SK-N-SH treated with all-trans-retinoic acid at 6 μM for 48 hours (cell line): ENCODE measurements at regions not wholly inside any gene's neighbourhood (a gene's known extent, or its start where the extent isn't known, plus 50 kb on each side); places are given as distances from the start of the nearest gene placed in this dataset.

ENCODE experiments used
- ATAC-seq: fragments of 200-7000 bp; cut with Tn5 transposase; 3 replicates; pipeline ENCODE4 v1.9.1; 2020; ENCODE audit warnings: mild to moderate bottlenecking, moderate library complexity
- ARNTL ChIP-seq: fragments of 450-650 bp; formaldehyde crosslinking; IDR thresholded peaks from 2 replicates; pipeline ENCODE4 v1.5.0; 2020; ENCODE audit warnings: low read depth, mild to moderate bottlenecking, moderate library complexity, borderline replicate concordance
- BACH2 ChIP-seq: fragments of 250-450 bp; sonication (Bioruptor Pico); IDR thresholded peaks from 2 replicates; pipeline ENCODE4 v1.9.0; 2021; ENCODE audit warnings: mild to moderate bottlenecking, borderline replicate concordance
- CREB5 ChIP-seq: fragments of 250-450 bp; sonication (Bioruptor Pico); IDR thresholded peaks from 2 replicates; pipeline ENCODE4 v1.5.1; 2020; ENCODE audit warnings: low read depth, mild to moderate bottlenecking, moderate library complexity
- CSDC2 ChIP-seq: fragments of 250-450 bp; sonication (Bioruptor Pico); IDR thresholded peaks from 2 replicates; pipeline ENCODE4 v1.5.0; 2020; ENCODE audit warnings: mild to moderate bottlenecking, moderate library complexity
- CSRNP3 ChIP-seq: fragments of 250-450 bp; sonication (Bioruptor Pico); IDR thresholded peaks from 2 replicates; pipeline ENCODE4 v1.5.1; 2021; ENCODE audit warnings: mild to moderate bottlenecking, moderate library complexity
- GLIS3 ChIP-seq: fragments of 250-450 bp; sonication (Bioruptor Pico); IDR thresholded peaks from 2 replicates; pipeline ENCODE4 v1.5.0; 2020; ENCODE audit warnings: mild to moderate bottlenecking, moderate library complexity
- ISL1 ChIP-seq: fragments of 250-450 bp; sonication (Bioruptor Pico); IDR thresholded peaks from 2 replicates; pipeline ENCODE4 v2.1.2; 2022; ENCODE audit warnings: mild to moderate bottlenecking, moderate library complexity
- OSR1 ChIP-seq: fragments of 250-450 bp; sonication (Bioruptor Pico); IDR thresholded peaks from 2 replicates; pipeline ENCODE4 v1.8.0; 2022; ENCODE audit warnings: moderate library complexity, mild to moderate bottlenecking, inconsistent platforms
- PATZ1 ChIP-seq: fragments of 250-450 bp; sonication (Bioruptor Pico); IDR thresholded peaks from 2 replicates; pipeline ENCODE4 v1.8.0; 2020; ENCODE audit warnings: mild to moderate bottlenecking, moderate library complexity, borderline replicate concordance
- POU6F1 ChIP-seq: fragments of 250-450 bp; sonication (Bioruptor Pico); IDR thresholded peaks from 2 replicates; pipeline ENCODE4 v1.8.0; 2021; ENCODE audit warnings: low read depth, mild to moderate bottlenecking, moderate library complexity, borderline replicate concordance
- PPARA ChIP-seq: fragments of 250-450 bp; sonication (Bioruptor Pico); IDR thresholded peaks from 2 replicates; pipeline ENCODE4 v1.5.0; 2020; ENCODE audit warnings: mild to moderate bottlenecking, borderline replicate concordance
- RARB ChIP-seq: fragments of 250-450 bp; sonication (Bioruptor Pico); IDR thresholded peaks from 2 replicates; pipeline ENCODE4 v1.8.0; 2021; ENCODE audit warnings: mild to moderate bottlenecking, moderate library complexity
- SNAI2 ChIP-seq: fragments of 250-450 bp; sonication (Bioruptor Pico); IDR thresholded peaks from 2 replicates; pipeline ENCODE4 v1.5.0; 2020; ENCODE audit warnings: mild to moderate bottlenecking, moderate library complexity
- ZC3H10 ChIP-seq: fragments of 250-450 bp; sonication (Bioruptor Pico); IDR thresholded peaks from 2 replicates; pipeline ENCODE4 v1.5.1; 2021; ENCODE audit warnings: mild to moderate bottlenecking, moderate library complexity
- ZFP3 ChIP-seq: fragments of 250-450 bp; sonication (Bioruptor Pico); IDR thresholded peaks from 2 replicates; pipeline ENCODE4 v1.5.0; 2020; ENCODE audit warnings: mild to moderate bottlenecking, moderate library complexity
- ZFP30 ChIP-seq: fragments of 450-650 bp; formaldehyde crosslinking; IDR thresholded peaks from 2 replicates; pipeline ENCODE4 v1.5.0; 2022; ENCODE audit warnings: mild to moderate bottlenecking, moderate library complexity
- ZNF565 ChIP-seq: fragments of 450-650 bp; formaldehyde crosslinking; conservative IDR thresholded peaks from 2 replicates; pipeline ENCODE4 v1.5.0; 2020; ENCODE audit warnings: low read depth, mild to moderate bottlenecking, moderate library complexity
- ZNF70 ChIP-seq: fragments of 450-650 bp; formaldehyde crosslinking; IDR thresholded peaks from 2 replicates; pipeline ENCODE4 v1.5.0; 2020; ENCODE audit warnings: mild to moderate bottlenecking, moderate library complexity
- ZNF8 ChIP-seq: fragments of 450-650 bp; formaldehyde crosslinking; IDR thresholded peaks from 2 replicates; pipeline ENCODE4 v1.5.0; 2020; ENCODE audit warnings: mild to moderate bottlenecking, moderate library complexity

- no peak for TF ChIP-seq CREB5 (CRISPR knock-in tag)
- no peak for TF ChIP-seq POU6F1 (CRISPR knock-in tag)
- TF ChIP-seq ZFP3 = no peak
- no peak for TF ChIP-seq ZNF8 (CRISPR knock-in tag)
- TF ChIP-seq ZNF70 (CRISPR knock-in tag) = no peak
- TF ChIP-seq ZC3H10 (CRISPR knock-in tag) = no peak
- no peak for TF ChIP-seq PATZ1
- TF ChIP-seq CSDC2 (CRISPR knock-in tag) = no peak
- TF ChIP-seq CSRNP3 (CRISPR knock-in tag) = no peak
- TF ChIP-seq PPARA (CRISPR knock-in tag) = no peak
- TF ChIP-seq ZFP30 (CRISPR knock-in tag) = no peak
- TF ChIP-seq SNAI2 (CRISPR knock-in tag) = no peak
- TF ChIP-seq OSR1 (CRISPR knock-in tag) = no peak
- no peak for TF ChIP-seq BACH2
- no peak for TF ChIP-seq RARB
- no peak for TF ChIP-seq ARNTL (CRISPR knock-in tag)
- no peak for TF ChIP-seq ZNF565 (CRISPR knock-in tag)
- TF ChIP-seq, all 23 proteins: peak for 0
- ATAC-seq = no peak
These were observed 51.6 kb upstream of the GTSF1L start for GRCh38 chr20:43778375-43778774.

- TF ChIP-seq GLIS3 = no peak
- TF ChIP-seq ZC3H10 (CRISPR knock-in tag) = no peak
- TF ChIP-seq ZFP30 (CRISPR knock-in tag) = no peak
- TF ChIP-seq BACH2 = no peak
- no peak for TF ChIP-seq ZFP3
- TF ChIP-seq OSR1 (CRISPR knock-in tag) = no peak
- no peak for TF ChIP-seq ZNF8 (CRISPR knock-in tag)
- TF ChIP-seq CSDC2 (CRISPR knock-in tag) = no peak
- no peak for TF ChIP-seq RARB
- no peak for TF ChIP-seq ZNF565 (CRISPR knock-in tag)
- no peak for TF ChIP-seq POU6F1 (CRISPR knock-in tag)
- TF ChIP-seq SNAI2 (CRISPR knock-in tag) = no peak
- TF ChIP-seq ISL1 = no peak
- TF ChIP-seq CSRNP3 (CRISPR knock-in tag) = no peak
- no peak for ATAC-seq
These were observed 49.9 kb upstream of the GTSF1L start for GRCh38 chr20:43776691-43777090.
